CD4-positive, CD25-positive, alpha-beta regulatory T cell (primary cell): ENCODE measurements at regions not wholly inside any gene's neighbourhood (a gene's known extent, or its start where the extent isn't known, plus 50 kb on each side); places are given as distances from the start of the nearest gene placed in this dataset.
A peak's percentile ranks its signal among the peaks of the same experiment; 100 is the strongest.

Experiments
- ATAC-seq, 2 donors: fragments of 150-1000 bp; cut with Tn5 transposase; one replicate each; pipeline ENCODE4 v1.10.0; 2021; ENCODE audit warnings: low read depth in 2 of 2, moderate number of reproducible peaks in 2 of 2, moderate library complexity in 1 of 2
- DNase-seq, 3 donors: peaks; one replicate each; pipeline versions ENCODE4 v3.0.0 to v3.0.0-alpha.2; 2012 to 2022; ENCODE audit warnings: mixed read lengths in 1 of 3
- H3K27ac ChIP-seq: one replicate; pipeline ENCODE4 v1.7.0; 2013; ENCODE audit warnings: mild to moderate bottlenecking, low read length; ENCODE audit not compliant: insufficient read depth, poor library complexity, severe bottlenecking
- H3K27me3 ChIP-seq: one replicate; pipeline ENCODE4 v1.7.0; 2013; ENCODE audit warnings: low read length; ENCODE audit not compliant: control insufficient read depth, insufficient read depth
- H3K36me3 ChIP-seq: one replicate; pipeline ENCODE4 v1.7.0; 2013; ENCODE audit warnings: mild to moderate bottlenecking, low read length, moderate library complexity; ENCODE audit not compliant: control insufficient read depth, insufficient read depth
- H3K4me1 ChIP-seq: 2 replicates; pipeline ENCODE4 v1.7.0; 2013; ENCODE audit warnings: mild to moderate bottlenecking, low read length; ENCODE audit not compliant: insufficient read depth, control insufficient read depth, poor library complexity, severe bottlenecking
- H3K4me3 ChIP-seq: one replicate; pipeline ENCODE4 v1.7.0; 2013; ENCODE audit warnings: low read depth, mild to moderate bottlenecking, low read length, moderate library complexity
- H3K9me3 ChIP-seq, 2 experiments: 1 replicate in 1 of 2; 2 replicates in 1 of 2; pipeline ENCODE4 v1.7.0; 2013; ENCODE audit warnings: low read length in 2 of 2, mild to moderate bottlenecking in 1 of 2, moderate library complexity in 1 of 2; ENCODE audit not compliant: control insufficient read depth in 2 of 2
- H3K27ac Mint-ChIP-seq, 3 donors: one replicate each; pipeline ENCODE4 v1.8.0; 2020 to 2022; ENCODE audit warnings: mild to moderate bottlenecking in 3 of 3, mixed read lengths in 3 of 3, moderate library complexity in 2 of 3
- H3K27me3 Mint-ChIP-seq: one replicate; pipeline ENCODE4 v1.8.0; 2022; ENCODE audit warnings: mild to moderate bottlenecking, mixed read lengths
- H3K36me3 Mint-ChIP-seq: one replicate; pipeline ENCODE4 v1.8.0; 2020; ENCODE audit warnings: mixed read lengths
- H3K4me1 Mint-ChIP-seq, 4 donors: one replicate each; pipeline ENCODE4 v1.8.0; 2020 to 2022; ENCODE audit warnings: mixed read lengths in 4 of 4, mild to moderate bottlenecking in 1 of 4
- H3K4me3 Mint-ChIP-seq, 4 donors: one replicate each; pipeline ENCODE4 v1.8.0; 2020 to 2022; ENCODE audit warnings: mild to moderate bottlenecking in 4 of 4, mixed read lengths in 4 of 4, moderate library complexity in 3 of 4
- H3K9me3 Mint-ChIP-seq, 7 donors: one replicate each; pipeline ENCODE4 v1.8.0; 2020 to 2022; ENCODE audit warnings: mixed read lengths in 7 of 7, mild to moderate bottlenecking in 3 of 7, moderate library complexity in 2 of 7

DNA sequence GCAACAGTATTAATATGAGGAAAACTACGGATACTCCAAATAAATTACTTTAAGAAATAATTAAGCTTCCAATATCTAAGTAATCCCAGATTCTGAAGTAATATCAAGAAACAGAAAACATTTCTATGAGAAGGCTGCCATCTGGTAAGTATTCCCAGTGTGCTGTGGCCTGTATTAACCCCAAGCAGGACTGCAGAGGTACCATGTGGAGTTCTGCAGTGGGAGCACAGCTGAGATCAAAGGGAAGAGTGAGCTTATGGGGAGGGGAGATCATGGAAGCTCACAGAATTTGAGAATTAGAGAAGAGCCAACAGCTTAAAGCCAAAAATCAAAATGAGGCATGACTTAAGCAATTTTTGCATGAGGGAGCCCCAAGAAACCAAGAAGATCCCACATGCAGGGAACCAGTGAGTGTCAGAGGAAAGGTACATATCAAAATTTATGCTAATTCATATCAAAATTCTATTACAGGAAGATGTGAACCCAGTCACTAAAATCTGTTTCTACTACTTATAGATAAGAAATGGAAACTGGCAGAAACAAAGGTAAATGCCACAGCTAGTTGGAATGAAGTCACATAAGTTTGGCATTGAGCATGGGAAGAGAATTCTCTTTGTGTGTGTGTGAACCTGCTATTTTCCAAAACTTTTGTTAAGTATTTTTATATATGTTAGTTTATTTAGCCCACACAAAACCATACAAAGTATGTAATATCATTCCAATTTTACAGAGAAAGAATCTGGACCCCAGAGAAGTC is 62.6 kb upstream of the KITLG start:
- Histone ChIP-seq H3K36me3 (no peaks in the 10 kb centered on the region), H3K27me3 (no peaks in the 10 kb centered on the region), H3K9me3 (no peaks in the 10 kb centered on the region), H3K4me1 (no peaks in the 10 kb centered on the region), H3K27ac (no peak overlapping the region), H3K4me3 (no peak overlapping the region)
- DNase-seq (no peak), ATAC-seq (no peak)
- H3K36me3 Mint-ChIP-seq, result no peaks in the 10 kb centered on the region
- H3K4me1 Mint-ChIP-seq, result no peaks in the 10 kb centered on the region
- H3K4me3 Mint-ChIP-seq, result no peak overlapping the region
- peak overlapping the region in 1 of 3 donors; percentile 91 for H3K27ac Mint-ChIP-seq
- H3K9me3 Mint-ChIP-seq, result peaks cover 0 to 6% (median 0%) of the 10 kb centered on the region in 7 donors
- H3K27me3 Mint-ChIP-seq, result peaks cover 4% of the 10 kb centered on the region

- Mint-ChIP-seq H3K27ac (no peak overlapping the region), H3K4me1 (no peaks in the 10 kb centered on the region), H3K4me3 (no peak overlapping the region), H3K27me3 (peaks cover 4% of the 10 kb centered on the region), H3K36me3 (no peaks in the 10 kb centered on the region), H3K9me3 (peaks cover 0 to 3% (median 0%) of the 10 kb centered on the region in 7 donors)
- DNase-seq (no peak), ATAC-seq (no peak)
- H3K27me3 ChIP-seq, result no peaks in the 10 kb centered on the region
- no peaks in the 10 kb centered on the region for H3K4me1 ChIP-seq
- no peak overlapping the region for H3K4me3 ChIP-seq
- H3K27ac ChIP-seq, result no peak overlapping the region
- H3K36me3 ChIP-seq, result no peaks in the 10 kb centered on the region
- no peaks in the 10 kb centered on the region for H3K9me3 ChIP-seq
Observed at GRCh38 chr12:88638966-88639760, 58.9 kb upstream of the KITLG start.

- Histone ChIP-seq H3K36me3 (no peaks in the 10 kb centered on the region), H3K27ac (no peak overlapping the region), H3K4me3 (no peak overlapping the region), H3K27me3 (no peaks in the 10 kb centered on the region), H3K4me1 (no peaks in the 10 kb centered on the region), H3K9me3 (no peaks in the 10 kb centered on the region)
- ATAC-seq (no peak), DNase-seq (no peak)
- H3K9me3 Mint-ChIP-seq, result peaks cover 0 to 3% (median 0%) of the 10 kb centered on the region in 7 donors
- no peak overlapping the region for H3K27ac Mint-ChIP-seq
- no peak overlapping the region for H3K4me3 Mint-ChIP-seq
- no peaks in the 10 kb centered on the region for H3K4me1 Mint-ChIP-seq
- peaks cover 4% of the 10 kb centered on the region for H3K27me3 Mint-ChIP-seq
- H3K36me3 Mint-ChIP-seq, result no peaks in the 10 kb centered on the region
Observed at GRCh38 chr12:88638388-88638787, 58.1 kb upstream of the KITLG start.

DNA sequence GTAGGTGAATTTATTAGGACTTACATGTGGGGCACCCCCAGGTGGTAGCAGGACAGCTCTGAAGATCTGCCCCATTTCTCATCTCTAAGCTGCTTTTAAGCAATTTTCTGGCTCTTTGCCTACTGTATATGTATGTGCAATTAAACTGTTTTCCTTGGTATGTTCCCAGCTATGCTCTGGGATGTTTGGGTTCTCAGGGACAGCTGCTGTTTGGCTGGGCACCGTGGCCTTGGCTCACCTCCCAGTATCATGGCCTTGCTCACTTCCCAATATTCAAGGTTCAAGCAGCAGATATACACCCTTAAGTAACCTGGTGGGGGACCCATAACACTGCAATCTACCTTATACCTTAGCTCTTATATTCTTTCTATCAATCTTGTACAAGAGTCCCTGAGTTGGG is 53.7 kb upstream of the KITLG start:
- Mint-ChIP-seq H3K36me3 (no peaks in the 10 kb centered on the region), H3K4me3 (no peak overlapping the region), H3K9me3 (peaks cover 0 to 3% (median 0%) of the 10 kb centered on the region in 7 donors), H3K27ac (no peak overlapping the region), H3K4me1 (no peaks in the 10 kb centered on the region), H3K27me3 (no peaks in the 10 kb centered on the region)
- H3K9me3 ChIP-seq, result no peaks in the 10 kb centered on the region
- H3K36me3 ChIP-seq, result no peaks in the 10 kb centered on the region
- H3K4me1 ChIP-seq, result no peaks in the 10 kb centered on the region
- DNase-seq (no peak), ATAC-seq (no peak)
- no peak overlapping the region for H3K4me3 ChIP-seq
- no peak overlapping the region for H3K27ac ChIP-seq
- no peaks in the 10 kb centered on the region for H3K27me3 ChIP-seq

GRCh38 chr12:88633312-88633711 is 53.0 kb upstream of the KITLG start:
- H3K27me3 ChIP-seq, result no peaks in the 10 kb centered on the region
- no peaks in the 10 kb centered on the region for H3K4me1 Mint-ChIP-seq
- H3K4me1 ChIP-seq, result no peaks in the 10 kb centered on the region
- no peak overlapping the region for H3K27ac Mint-ChIP-seq
- no peaks in the 10 kb centered on the region for H3K27me3 Mint-ChIP-seq
- H3K36me3 ChIP-seq, result no peaks in the 10 kb centered on the region
- no peak for ATAC-seq
- H3K9me3 ChIP-seq, result no peaks in the 10 kb centered on the region
- peaks cover 0 to 3% (median 0%) of the 10 kb centered on the region in 7 donors for H3K9me3 Mint-ChIP-seq
- H3K4me3 ChIP-seq, result no peak overlapping the region
- H3K36me3 Mint-ChIP-seq, result no peaks in the 10 kb centered on the region
- DNase-seq, result no peak
- no peak overlapping the region for H3K27ac ChIP-seq
- no peak overlapping the region for H3K4me3 Mint-ChIP-seq

DNA sequence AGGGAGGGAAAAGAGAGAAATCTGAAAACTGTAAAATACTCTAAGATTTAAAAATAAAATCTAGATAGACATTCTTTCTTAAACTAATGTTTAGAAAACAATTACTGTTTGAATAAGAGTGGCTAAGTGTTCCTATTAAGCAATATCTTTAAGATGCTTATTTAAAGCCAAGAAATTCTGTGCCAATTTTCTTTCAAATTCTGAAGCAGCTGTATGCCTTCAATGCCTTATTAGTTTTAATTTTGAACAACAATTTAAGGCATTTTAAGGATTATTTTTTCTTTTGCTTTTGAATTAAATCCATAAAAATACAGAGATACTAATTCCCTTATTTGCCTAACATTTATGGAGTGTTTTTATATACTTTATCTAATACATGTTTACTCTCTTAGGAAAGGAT is 50.3 kb upstream of the KITLG start:
- no peak for ATAC-seq
- no peaks in the 10 kb centered on the region for H3K4me1 ChIP-seq
- H3K36me3 ChIP-seq, result no peaks in the 10 kb centered on the region
- H3K27me3 ChIP-seq, result no peaks in the 10 kb centered on the region
- Mint-ChIP-seq H3K9me3 (peaks cover 0 to 3% (median 0%) of the 10 kb centered on the region in 7 donors), H3K36me3 (no peaks in the 10 kb centered on the region), H3K27me3 (no peaks in the 10 kb centered on the region), H3K4me1 (no peaks in the 10 kb centered on the region), H3K4me3 (no peak overlapping the region), H3K27ac (no peak overlapping the region)
- no peak overlapping the region for H3K27ac ChIP-seq
- H3K4me3 ChIP-seq, result no peak overlapping the region
- no peak for DNase-seq
- H3K9me3 ChIP-seq, result no peaks in the 10 kb centered on the region
